ENCODE measurements at regions not wholly inside any gene's neighbourhood (a gene's known extent, or its start where the extent isn't known, plus 50 kb on each side); places are given as distances from the start of the nearest gene placed in this dataset.
"Not testable (repeated sequence)": the region's sequence is repeated elsewhere in the genome, so short reads cannot be mapped to it uniquely, and the experiment has no call there.

DNA sequence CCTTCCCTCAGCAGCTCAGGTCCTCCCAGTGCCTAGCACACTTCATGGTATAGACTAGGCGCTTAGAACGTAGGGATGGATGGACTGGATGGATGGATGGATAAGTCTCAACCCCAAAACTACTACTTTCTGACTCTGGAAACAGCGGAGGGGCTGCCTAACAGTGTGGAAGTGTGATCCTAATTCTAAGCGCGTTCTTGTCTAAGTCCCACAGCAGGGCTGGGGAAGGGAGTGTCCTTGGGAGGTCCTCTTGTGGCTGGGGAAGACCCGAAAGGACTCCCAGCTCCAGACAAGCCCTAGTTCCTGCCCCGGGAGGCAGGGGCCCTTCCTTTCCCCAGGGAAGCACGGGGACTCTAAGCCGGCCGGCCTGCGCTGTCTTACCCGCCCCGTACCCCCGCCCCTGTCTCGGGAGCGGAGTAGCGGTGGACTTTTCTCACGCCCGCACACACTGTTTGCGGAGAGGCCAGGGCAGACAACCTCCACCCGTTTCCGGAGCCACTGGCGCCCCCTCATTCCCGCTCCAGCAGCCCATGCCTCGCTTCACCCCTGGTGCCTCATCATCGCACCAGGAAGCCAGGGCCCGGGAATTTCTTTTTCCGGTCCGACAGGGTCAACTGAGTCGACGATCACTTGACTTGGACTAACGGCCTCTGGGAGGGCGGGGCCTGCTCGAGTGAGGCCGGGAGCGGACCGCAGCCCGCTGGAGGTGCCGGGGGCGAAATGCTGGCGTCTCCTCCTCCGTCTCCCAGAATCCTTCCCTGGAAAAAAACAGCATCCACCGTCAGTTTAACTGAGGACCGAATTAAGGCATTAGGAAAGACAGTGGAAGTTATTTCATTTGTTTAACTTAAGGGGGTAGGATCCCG, 133.3 kb downstream of the TBC1D2B start:
- no peak for DNase-seq (ENCODE audit: low spot score)

DNA sequence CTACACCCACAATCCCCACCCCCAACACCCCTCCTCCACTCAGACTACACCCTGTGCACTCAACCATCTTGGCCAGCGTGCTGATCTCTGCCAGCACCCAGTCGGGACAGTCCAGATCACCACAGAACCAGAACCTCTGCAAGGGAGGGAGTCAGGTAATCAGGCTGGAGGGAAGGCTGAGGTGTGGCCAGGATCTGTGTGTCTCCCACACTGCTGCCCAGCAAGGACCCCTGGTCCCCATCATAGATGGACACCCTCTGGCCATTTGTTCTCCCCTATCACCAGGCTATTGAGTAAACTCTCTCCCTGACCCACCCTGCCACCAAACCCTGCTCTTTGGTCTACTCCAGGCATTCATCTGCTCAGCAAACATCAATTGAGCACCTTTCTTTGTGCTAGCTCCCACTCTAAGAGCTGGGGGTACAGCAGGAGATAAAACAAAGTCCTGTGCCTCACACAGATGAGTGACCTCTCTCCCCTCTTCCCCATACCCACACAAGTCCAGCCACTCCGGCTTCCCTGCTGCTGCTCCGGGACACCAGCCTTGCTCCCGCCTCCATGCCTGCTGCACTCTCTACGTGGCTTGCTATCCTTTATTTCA, 134.8 kb downstream of the TBC1D2B start:
- DNase-seq (ENCODE audit: low spot score) = no peak

DNA sequence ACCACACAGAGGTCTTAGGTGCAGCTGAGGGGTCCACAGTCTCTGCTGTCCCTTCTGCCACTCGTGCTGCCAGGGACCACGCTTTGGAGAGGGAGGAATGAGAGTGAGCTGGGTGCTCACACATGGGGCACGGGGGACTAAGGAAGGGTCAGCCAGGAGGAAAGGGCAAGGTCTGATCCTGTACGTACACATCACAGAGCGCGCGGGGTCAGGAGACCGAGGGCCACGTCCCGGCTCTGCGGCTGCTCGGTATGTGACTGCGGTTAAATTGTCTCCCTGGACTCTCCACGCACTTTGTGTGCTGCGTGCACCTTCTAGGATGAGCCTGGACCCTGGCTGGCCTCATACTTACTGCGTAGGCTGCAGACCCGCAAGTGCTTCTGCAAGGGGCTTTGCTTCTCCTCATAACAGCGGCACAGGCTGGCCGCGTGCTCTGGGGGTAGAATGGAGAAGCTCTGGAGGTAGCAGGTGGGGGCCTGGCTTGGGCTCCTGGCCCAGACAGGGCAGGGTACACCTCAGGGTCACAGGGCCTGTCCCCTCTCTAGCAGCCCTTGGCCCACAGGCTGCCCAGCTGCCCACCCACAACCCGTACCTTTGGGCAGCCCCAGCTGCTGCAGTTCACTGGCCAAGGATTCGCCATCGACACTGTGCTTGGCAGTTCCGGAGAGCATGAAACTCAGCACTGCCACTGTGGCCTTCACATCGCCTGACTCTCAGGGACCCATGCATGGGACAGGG, 136.3 kb downstream of the TBC1D2B start:
- DNase-seq (ENCODE audit: low spot score) = not testable (repeated sequence)

DNA sequence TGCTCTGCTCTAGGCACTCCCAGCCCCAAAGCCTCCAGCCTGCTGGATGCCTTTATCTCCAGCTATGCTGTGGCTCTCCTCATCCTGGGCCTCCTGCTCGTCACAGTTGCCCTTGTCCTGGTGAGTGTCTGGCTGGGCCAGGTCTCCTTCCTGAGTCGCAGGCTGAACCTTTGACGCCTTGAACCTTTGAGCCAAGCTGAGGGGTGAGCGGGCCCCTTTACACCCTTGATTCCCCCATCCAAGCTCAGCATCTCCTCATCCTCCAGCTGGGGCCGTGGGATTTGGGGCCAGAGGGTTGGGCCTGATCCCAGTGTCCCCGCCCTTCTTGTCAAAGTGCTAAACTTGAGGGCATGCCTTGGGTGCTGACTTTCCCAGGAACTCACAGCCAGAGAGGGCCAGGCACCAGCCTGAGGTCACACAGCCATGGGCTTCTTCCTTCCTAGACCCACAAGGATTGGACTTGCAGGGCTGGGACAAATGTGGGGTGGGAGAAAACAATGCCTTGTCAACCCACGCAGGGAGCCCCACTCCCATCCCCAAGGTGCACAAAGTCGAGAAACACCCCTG, 137.0 kb downstream of the TBC1D2B start:
- no peak for DNase-seq (ENCODE audit: low spot score)

DNA sequence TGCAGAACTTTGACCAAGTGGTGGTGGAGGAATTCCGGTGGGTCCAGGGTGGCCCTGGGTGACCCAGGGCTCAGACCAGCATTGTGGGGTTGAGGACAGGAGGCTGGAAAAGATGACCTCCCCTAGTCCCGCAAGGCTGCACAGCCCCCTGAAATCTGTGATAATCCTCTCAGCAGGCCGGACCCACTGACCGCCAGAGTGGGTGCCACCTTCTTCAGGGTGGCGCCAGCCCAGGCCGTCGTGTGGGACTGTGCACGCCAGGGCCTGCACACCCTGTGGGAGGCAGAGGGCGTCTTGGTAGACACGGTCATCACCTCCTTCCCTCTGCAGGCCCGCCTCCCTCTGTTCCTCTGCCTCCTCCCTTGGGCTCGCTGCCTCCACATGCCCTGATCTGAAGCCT, 137.7 kb downstream of the TBC1D2B start:
- no peak for DNase-seq (ENCODE audit: low spot score)

DNA sequence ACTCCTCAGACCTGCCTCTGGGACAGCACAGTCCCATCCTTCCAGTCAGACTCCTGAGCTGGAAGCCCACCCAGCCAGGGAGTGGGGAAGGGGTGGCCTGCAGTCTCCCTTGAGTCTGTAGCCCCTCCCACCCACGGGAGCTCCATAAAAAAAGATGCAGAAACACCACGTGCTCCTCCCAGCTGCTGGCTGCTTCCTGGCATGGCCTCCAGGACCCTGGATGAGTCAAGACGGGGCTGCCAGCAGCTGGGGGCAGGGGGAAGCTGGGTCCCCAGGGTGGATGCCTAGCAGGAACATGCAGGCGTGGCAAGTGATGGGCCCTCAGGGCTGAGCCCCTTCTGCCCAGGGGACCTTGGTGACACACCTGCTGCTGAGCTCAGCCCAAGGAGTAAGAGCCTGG, 138.5 kb downstream of the TBC1D2B start:
- not testable (repeated sequence) for DNase-seq (ENCODE audit: low spot score)

DNA sequence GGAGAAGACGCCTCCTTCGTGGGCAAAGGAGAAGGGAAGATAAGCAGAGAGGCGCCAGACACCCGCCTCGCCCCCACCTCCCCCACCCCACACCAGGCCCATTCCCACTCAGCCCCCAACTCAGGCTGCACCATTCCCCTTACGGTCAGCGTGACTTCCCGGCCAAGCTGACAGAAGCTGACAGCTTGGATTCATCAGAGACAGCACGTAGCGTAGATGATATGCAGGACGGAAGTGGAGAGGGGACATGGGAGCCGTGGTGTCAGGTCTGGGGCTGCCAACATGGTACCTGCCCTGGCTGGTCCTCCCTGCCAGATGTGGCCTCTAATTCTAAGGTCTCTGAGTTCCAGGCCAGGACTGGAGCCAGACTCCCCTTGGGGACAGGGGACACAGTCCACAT, 139.0 kb downstream of the TBC1D2B start:
- not testable (repeated sequence) for DNase-seq (ENCODE audit: low spot score)

DNA sequence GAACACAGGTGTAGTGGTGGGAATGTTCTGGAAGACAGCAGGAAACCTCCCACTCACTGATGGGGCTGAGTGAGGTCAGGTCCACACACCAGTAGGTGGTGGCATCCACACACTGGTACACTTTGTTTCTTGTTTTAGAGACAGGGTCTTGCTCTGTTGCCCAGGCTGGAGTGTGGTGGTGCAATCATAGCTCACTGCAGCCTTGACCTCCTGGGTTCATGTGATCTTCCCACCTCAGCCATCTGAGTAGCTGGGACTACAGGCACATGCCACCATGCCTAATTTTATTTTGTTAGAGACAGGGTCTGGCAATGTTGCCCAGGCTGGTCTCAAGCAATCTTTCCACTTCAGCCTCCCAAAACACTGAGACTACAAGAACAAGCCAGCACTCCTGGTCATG, 140.9 kb downstream of the TBC1D2B start:
- not testable (repeated sequence) for DNase-seq (ENCODE audit: low spot score)

DNA sequence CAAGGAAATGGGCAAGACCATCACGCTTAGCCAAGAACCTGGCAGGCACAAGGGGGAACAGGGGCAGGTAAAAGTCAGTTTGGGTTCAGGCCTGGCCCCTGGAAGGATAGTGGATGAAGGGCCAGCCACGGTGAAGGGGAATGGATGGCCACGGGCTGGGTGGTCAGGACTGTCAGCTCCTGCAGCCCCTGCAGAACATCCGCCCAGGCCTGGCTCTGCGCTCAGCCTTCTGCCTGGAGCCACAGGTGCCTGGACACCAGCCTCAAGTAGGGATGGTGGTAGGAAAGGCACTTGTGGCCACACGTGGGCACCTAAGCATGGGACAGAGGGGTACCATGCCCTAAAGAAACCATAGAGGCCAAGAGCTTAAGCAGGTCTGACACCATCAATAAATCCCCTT, 143.0 kb downstream of the TBC1D2B start:
- DNase-seq (ENCODE audit: low spot score) = not testable (repeated sequence)

DNA sequence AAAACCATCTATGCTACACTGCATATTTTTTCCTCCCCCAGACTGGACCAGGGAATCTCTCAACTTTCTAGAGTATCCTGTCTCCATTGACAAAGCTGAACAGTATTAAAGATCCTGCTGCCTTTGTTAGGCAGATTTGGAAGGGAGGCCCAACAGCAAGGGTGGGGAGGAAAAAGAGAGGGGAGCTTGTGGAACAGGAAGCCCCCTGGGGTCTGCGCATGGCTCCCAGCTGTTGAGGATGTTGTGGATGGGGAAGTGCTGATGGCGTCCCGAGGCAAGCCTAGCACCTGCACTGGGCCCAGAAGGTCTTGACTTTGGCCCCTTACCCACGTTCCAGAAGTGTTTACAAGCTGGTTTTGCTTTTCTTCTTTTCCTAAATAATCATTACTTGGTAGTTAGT, 146.6 kb downstream of the TBC1D2B start:
- not testable (repeated sequence) for DNase-seq (ENCODE audit: low spot score)

DNA sequence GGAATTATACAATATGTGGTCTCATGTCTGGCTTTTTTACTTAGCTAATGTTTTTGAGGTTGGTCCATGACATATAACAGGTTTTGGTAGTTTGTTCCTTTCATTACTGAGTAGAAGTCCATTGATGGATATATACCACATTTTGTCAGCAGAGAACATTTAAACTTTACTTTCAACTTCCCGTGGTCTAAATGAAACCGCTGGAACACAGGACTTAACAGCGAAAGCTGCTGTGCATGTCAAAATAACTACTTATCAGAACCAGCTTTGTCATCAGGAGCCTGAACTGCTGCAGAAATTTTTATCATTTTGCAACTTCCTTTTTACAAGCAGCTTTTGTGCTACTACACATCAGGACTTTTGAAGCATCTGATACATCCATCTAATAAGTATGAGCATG, 147.0 kb downstream of the TBC1D2B start:
- not testable (repeated sequence) for DNase-seq (ENCODE audit: low spot score)

DNA sequence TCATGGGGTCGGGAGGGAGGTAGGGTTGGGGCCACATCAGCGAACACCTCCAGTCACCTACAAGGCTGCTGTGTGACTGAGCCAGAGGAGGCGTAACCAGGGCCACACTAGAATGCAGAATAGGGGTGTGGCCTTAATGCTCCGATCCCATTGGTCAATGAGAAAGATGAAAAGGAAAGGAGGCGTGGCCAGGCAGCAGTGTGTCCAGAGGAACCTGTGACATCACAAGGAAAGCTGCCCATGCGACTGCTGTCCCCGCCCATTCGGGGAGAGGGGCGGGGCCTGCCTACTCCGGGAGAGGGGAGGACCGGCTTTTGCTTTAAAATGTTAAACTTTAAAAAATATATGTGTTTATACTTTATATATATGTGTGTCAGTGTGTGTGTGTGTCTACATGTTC, 150.7 kb downstream of the TBC1D2B start:
- DNase-seq (ENCODE audit: low spot score) = peak; percentile 93

DNA sequence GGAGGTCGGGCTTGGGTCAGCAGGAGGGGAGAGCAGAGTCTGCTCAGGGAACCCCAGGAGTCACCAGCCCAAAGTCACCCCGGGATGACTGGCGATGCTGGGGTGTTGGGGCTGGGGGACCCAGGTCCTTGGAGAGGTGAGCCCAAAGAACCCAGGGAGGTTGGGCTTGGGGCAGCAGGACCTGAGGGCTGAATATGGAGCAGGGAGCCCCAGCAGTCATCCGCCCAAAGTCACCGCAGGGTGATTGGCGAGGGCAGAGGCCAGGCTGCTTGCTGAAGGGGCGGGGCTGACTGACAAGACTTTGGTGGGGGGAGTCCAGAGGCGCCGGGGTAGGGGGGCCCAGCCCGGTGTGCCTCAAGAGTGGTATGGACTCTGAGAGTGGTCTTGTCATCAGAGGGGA, 151.2 kb downstream of the TBC1D2B start:
- not testable (repeated sequence) for DNase-seq (ENCODE audit: low spot score)

DNA sequence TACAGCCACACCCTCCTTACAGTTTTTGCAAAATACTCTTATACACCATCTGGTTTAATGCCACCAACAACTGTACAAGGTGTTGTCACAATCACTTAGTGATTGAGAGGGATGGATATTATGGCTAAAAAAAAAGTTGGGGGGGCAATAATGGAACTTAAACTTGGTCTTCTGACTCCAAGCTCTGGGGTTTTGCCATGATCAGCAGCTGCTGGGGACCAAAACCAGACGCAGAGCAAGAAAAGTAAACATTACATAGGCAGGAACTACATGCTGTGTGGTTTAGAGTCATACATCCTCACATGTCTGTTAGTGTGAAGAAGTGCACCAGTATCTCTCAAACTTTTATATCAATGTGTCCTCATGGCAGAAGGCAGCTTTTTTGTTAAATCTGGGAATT, 152.4 kb downstream of the TBC1D2B start:
- not testable (repeated sequence) for DNase-seq (ENCODE audit: low spot score)

DNA sequence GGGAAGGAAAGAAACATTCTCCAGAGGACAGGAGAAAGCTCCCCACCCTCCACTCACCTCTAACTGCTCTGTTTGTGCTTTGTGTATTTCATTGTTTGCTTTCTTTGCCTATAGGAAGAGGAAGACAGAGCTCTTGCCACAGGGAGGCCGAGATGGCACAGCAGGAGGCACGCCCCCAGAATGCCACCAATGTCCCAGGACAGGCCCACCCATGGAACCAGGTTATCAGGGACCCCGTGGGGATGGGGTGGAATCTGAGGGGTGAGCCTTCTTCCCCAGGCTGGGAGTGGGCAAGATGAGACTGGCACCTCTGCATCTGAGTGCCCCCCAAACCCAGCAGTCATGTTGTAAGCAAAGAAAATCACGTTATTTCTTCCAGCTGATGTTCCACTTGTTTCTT, 155.8 kb downstream of the TBC1D2B start:
- DNase-seq (ENCODE audit: low spot score) = no peak

DNA sequence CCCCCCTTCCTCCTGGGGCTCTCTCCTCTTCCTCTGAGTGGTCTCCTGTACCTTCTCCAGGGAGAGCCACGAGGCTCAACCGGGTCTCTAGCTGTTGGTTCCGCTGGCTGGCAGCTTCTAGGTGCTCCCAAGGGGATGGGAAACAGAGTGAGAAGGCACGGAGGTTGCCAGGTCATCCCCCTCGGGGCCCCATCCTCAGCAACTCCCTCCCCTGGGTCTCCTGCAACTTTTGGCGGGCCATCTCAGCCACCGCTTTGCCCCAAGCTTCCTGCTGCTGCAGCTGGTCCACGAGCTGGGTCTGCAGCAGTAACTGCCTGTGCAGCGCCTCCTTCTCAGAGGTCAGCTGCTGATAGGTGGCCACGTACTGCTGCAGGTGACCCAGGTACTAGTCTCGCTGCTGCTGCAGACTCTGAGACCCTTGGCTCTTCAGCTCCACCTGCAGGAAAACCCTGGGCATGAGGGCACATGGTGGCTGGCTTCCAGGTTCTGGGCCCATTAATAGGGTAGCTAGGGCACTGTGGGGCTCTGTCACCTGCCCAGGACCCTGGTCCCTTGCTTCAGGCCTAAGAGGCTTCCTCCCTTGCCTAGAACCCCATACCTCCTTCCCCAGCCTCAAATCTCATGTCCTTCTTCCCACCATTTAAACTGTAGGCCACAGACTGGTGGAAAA, 160.4 kb downstream of the TBC1D2B start:
- not testable (repeated sequence) for DNase-seq (ENCODE audit: low spot score)

DNA sequence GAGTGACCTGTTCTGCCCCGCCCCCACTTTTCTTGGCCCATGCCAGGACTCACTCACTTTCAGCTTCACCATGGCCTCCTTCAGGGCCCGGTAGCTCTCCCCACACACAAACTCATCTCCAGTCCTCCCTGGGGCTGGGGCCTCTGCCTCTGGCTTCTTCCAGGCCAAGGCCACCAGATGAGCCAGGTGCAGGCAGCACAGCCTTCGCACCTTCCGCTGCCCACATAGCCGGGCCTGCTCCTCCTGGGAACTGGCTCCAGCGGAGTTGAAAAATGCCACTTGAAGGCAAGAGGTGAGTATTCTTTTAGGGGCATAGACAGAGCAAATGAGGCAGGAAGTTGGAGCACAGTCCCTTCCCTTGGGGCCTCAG, 161.6 kb downstream of the TBC1D2B start:
- not testable (repeated sequence) for DNase-seq (ENCODE audit: low spot score)

DNA sequence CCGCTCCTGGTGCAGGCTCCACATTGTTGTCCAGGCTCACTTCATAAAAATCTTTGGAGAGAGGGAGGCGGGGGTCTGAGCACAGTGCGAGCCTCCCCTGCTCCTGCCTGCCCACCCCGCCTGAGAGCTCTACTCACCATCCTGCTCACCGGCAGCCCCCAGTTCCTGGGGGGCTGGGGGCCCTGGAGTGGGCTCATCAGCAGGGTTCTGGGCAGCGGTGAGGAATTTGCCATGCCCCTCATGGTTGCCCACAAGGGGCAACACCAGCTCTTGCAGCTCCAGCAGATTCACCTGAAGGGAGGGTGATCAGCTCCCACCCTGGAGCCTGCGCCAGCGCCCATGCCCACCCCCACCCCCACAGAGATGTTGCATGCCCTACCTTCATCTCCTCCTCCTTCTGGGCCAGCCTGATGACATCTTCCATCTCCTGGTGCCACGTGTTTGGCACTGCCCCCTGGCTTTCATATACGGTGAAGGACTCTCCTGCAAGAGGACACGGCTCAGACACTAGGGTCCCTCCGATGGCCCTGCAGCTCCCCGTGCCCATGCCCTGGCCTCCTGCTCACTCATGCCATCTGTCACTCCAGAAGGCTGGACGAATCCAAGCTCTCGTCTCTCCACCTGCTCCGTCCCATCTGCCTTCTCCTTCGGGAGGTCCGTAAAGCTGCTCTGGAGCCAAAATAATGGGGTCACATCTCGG, 162.1 kb downstream of the TBC1D2B start:
- no peak for DNase-seq (ENCODE audit: low spot score)

DNA sequence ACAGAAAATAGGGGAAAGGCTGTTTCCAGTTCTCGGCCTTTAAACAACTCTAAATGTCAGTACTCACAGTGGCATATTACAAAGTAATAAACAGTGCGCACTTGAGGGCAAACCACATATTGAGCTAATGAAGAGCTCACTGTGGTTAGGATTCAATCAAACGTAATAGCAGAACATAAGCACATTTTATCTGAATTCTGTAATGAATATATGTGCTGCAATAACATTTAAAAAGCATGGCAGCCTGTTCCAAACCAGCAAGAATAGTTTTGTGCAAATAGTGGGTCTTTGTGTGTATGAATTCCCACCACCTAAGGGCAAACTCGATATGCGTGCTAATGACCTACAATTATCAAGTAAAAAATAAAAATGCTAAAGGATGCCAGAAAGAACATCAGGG, 163.0 kb downstream of the TBC1D2B start:
- not testable (repeated sequence) for DNase-seq (ENCODE audit: low spot score)

DNA sequence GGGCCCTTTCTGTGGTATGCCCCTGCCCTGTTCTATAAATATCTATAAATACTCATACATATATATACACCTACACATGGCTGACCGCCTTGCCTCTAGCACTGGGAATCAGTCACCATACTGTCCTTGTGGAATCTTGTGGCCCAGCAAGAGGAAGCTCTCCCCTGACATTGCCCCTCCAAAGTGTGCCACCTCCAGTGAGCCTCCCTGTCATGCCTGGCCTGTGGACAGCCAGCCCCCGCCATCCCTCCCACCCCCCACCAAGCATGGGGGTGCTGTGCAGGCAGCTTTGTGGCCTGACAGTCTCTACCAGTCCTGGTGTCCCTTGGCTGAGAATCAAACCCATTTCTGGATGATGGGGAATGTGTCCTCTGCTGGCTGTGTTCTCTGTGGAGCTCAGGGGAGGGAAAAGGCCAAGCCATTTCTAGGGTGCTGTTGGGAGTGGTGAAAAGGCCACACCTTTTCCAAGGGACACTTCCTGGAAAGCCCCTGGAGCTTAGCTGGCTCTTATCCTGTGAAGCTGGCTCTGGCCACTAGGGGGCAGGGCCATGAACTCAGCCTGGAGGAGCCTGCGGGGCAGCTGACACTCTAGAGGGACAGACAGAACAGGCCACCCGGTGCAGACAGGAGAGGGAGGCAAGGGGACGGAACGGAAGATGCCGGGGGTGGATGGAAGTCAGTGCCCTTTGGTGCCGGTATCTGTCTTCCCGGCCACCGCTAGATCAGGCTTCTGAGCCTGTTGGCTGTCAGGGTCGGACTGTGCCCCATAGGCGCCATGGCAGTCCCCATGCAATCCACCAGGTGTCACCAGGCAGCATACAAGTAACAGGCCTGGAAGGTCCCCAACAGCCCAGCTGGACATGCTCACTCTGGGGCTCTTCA, 167.2 kb downstream of the TBC1D2B start:
- DNase-seq (ENCODE audit: low spot score) = peak; percentile 89
